SK-N-SH (cell line): ENCODE measurements at regions not wholly inside any gene's neighbourhood (a gene's known extent, or its start where the extent isn't known, plus 50 kb on each side); places are given as distances from the start of the nearest gene placed in this dataset.
A peak's percentile ranks its signal among the peaks of the same experiment; 100 is the strongest.

Source experiments
- CTCF ChIA-PET: fragments of 300-600, 350-600 bp; formaldehyde crosslinking; extraction: SDS; loops from one replicate; lab custom pipeline; 2021; lab: Yijun Ruan, JAX
- POLR2A ChIA-PET: fragments of 350-600 bp; sonication (Branson Sonifier 250); formaldehyde crosslinking; extraction: SDS; loops from one replicate; lab custom pipeline; 2020; ENCODE audit warnings: antibody characterized with exemption, inconsistent platforms; lab: Yijun Ruan, JAX
- DNase-seq: peaks from one replicate; pipeline ENCODE4 v3.0.0; 2012
- H2AFZ ChIP-seq: fragments of 200-600 bp; sonication (generic); 2 replicates; pipeline ENCODE4 v1.8.1; 2016; ENCODE audit warnings: antibody characterized with exemption, mild to moderate bottlenecking, low read depth
- H3F3A ChIP-seq: fragments of 200-600 bp; sonication (generic); replicated peaks from 2 replicates; pipeline ENCODE3; 2016; ENCODE audit warnings: antibody characterized with exemption, mild to moderate bottlenecking; ENCODE audit not compliant: insufficient read depth
- H3K27ac ChIP-seq, 2 experiments: fragments of 200-500 bp in 1 of 2; fragments of 200-600 bp in 1 of 2; sonication (Bioruptor generic) in 1 of 2; sonication (generic), shearing (Covaris generic) in 1 of 2; 2 replicates each; pipeline versions ENCODE4 v1.5.1 to v1.6.1; 2014 to 2016; ENCODE audit warnings: low read depth in 2 of 2, inconsistent platforms in 1 of 2, low read length in 1 of 2, mild to moderate bottlenecking in 1 of 2, mixed read lengths in 1 of 2
- H3K27me3 ChIP-seq: fragments of 200-600 bp; sonication (generic), shearing (Covaris generic); 2 replicates; pipeline ENCODE4 v1.6.1; 2016; ENCODE audit warnings: mixed run types; ENCODE audit not compliant: insufficient read depth
- H3K36me3 ChIP-seq, 2 experiments: fragments of 200-500 bp in 1 of 2; fragments of 200-600 bp in 1 of 2; sonication (Bioruptor generic) in 1 of 2; sonication (generic) in 1 of 2; replicated peaks in 1 of 2; 2 replicates each; pipeline versions ENCODE3 to v1.5.1; 2014 to 2016; ENCODE audit warnings: low read length in 1 of 2, mild to moderate bottlenecking in 1 of 2; ENCODE audit not compliant: insufficient read depth in 2 of 2, control insufficient read depth in 1 of 2
- H3K4me1 ChIP-seq, 2 experiments: fragments of 200-500 bp in 1 of 2; fragments of 200-600 bp in 1 of 2; sonication (Bioruptor generic) in 1 of 2; sonication (generic), shearing (Covaris generic) in 1 of 2; 2 replicates each; pipeline versions ENCODE4 v1.5.1 to v1.6.1; 2014 to 2016; ENCODE audit warnings: low read depth in 1 of 2, low read length in 1 of 2, mixed run types in 1 of 2; ENCODE audit not compliant: insufficient read depth in 2 of 2, control insufficient read depth in 1 of 2
- H3K4me2 ChIP-seq: fragments of 200-600 bp; sonication (generic), shearing (Covaris generic); 2 replicates; pipeline ENCODE4 v1.6.1; 2017; ENCODE audit warnings: mixed run types
- H3K4me3 ChIP-seq, 2 experiments: fragments of 200-500 bp in 1 of 2; fragments of 200-600 bp in 1 of 2; sonication (Bioruptor generic) in 1 of 2; sonication (generic), shearing (Covaris generic) in 1 of 2; 2 replicates each; pipeline versions ENCODE4 v1.5.1 to v1.8.1; 2014 to 2016; ENCODE audit warnings: low read depth in 2 of 2, inconsistent platforms in 1 of 2, low read length in 1 of 2, mild to moderate bottlenecking in 1 of 2, mixed read lengths in 1 of 2, moderate library complexity in 1 of 2
- H3K79me2 ChIP-seq: fragments of 200-600 bp; sonication (generic); 2 replicates; pipeline ENCODE4 v1.8.1; 2017; ENCODE audit warnings: mild to moderate bottlenecking; ENCODE audit not compliant: insufficient read depth
- H3K9ac ChIP-seq: fragments of 200-600 bp; sonication (generic); 2 replicates; pipeline ENCODE4 v1.6.1; 2017; ENCODE audit warnings: mixed run types
- H3K9me2 ChIP-seq: fragments of 200-600 bp; sonication (generic); 2 replicates; pipeline ENCODE4 v1.6.1; 2017; ENCODE audit warnings: mixed run types
- H3K9me3 ChIP-seq: fragments of 200-600 bp; sonication (generic); 2 replicates; pipeline ENCODE4 v1.6.1; 2017; ENCODE audit warnings: mixed run types, mild to moderate bottlenecking, moderate library complexity
- H4K20me1 ChIP-seq: fragments of 200-600 bp; sonication (generic); 2 replicates; pipeline ENCODE4 v1.6.1; 2017; ENCODE audit warnings: mild to moderate bottlenecking, mixed run types; ENCODE audit not compliant: insufficient read depth
- CHD2 ChIP-seq: fragments of 150-350 bp; IDR thresholded peaks from 2 replicates; pipeline ENCODE4 v1.6.1; 2018; ENCODE audit warnings: low read length; ENCODE audit not compliant: partially characterized antibody
- JUND ChIP-seq: IDR thresholded peaks from 2 replicates; pipeline ENCODE4 v1.4.0; 2012
- MAX ChIP-seq: IDR thresholded peaks from 2 replicates; pipeline ENCODE4 v1.4.0; 2012; ENCODE audit warnings: low read depth
- MXI1 ChIP-seq: IDR thresholded peaks from 2 replicates; pipeline ENCODE4 v1.6.1; 2012; ENCODE audit warnings: mild to moderate bottlenecking, low read depth, low read length, improper control_type of control experiment
- RAD21 ChIP-seq: IDR thresholded peaks from 2 replicates; pipeline ENCODE4 v1.6.1; 2012; ENCODE audit warnings: mild to moderate bottlenecking, low read length
- RFX5 ChIP-seq: IDR thresholded peaks from 2 replicates; pipeline ENCODE4 v1.6.1; 2012; ENCODE audit warnings: mild to moderate bottlenecking, improper control_type of control experiment, low read length
- SIN3A ChIP-seq: IDR thresholded peaks from 2 replicates; pipeline ENCODE4 v1.6.1; 2012; ENCODE audit warnings: low read depth, mild to moderate bottlenecking, low read length, moderate library complexity, borderline replicate concordance
- TCF12 ChIP-seq: IDR thresholded peaks from 2 replicates; pipeline ENCODE4 v1.4.0; 2012
- USF1 ChIP-seq: IDR thresholded peaks from 2 replicates; pipeline ENCODE4 v1.4.0; 2012; ENCODE audit warnings: low read depth, borderline replicate concordance
- YY1 ChIP-seq: IDR thresholded peaks from 2 replicates; pipeline ENCODE4 v1.4.0; 2012; ENCODE audit warnings: low read depth, mild to moderate bottlenecking
- ZBTB33 ChIP-seq: IDR thresholded peaks from 2 replicates; pipeline ENCODE4 v1.4.0; 2012; ENCODE audit warnings: low read depth, borderline replicate concordance
- WGBS: methylation state at CpG from one replicate; pipeline ENCODE4 v1.1.6; 2017; ENCODE audit warnings: low lambda C conversion rate; 5-methylcytosine and 5-hydroxymethylcytosine counted together
- TF ChIP-seq, protein P1 (sequence below): fragments of 150-350 bp; IDR thresholded peaks from 2 replicates; pipeline ENCODE4 v1.6.1; 2017; ENCODE audit warnings: antibody characterized with exemption, low read length, low read depth, borderline replicate concordance
- TF ChIP-seq, protein P2 (sequence below): fragments of 150-350 bp; IDR thresholded peaks from 2 replicates; pipeline ENCODE4 v1.6.1; 2016; ENCODE audit warnings: mild to moderate bottlenecking, low read depth, low read length
- TF ChIP-seq, protein P3 (sequence below): IDR thresholded peaks from 2 replicates; pipeline ENCODE4 v1.6.1; 2012; ENCODE audit warnings: mild to moderate bottlenecking, low read depth, low read length, moderate library complexity

- H2AFZ ChIP-seq: no peak overlapping the region
- DNase-seq: peak; percentile 33
- H3K9ac ChIP-seq: no peak overlapping the region
- H3K27ac ChIP-seq: peak overlapping the region in 1 of 2 experiments; percentile 44; a peak in 1 of 4 replicates
- no peaks in the 10 kb centered on the region for H3K36me3 ChIP-seq
- H3K79me2 ChIP-seq: no peaks in the 10 kb centered on the region
- H3K27me3 ChIP-seq: peaks cover 13% of the 10 kb centered on the region; the same call in 1 of the 2 replicates
- H3K9me2 ChIP-seq: no peaks in the 10 kb centered on the region
- H3F3A ChIP-seq: no peaks in the 10 kb centered on the region
- POLR2A ChIA-PET: no interaction called here
- 33% methylated on average over 2 of the region's 4 CpGs for WGBS
- CTCF ChIA-PET: interaction anchor here (1.4 kb wide), 1 partner anchor 11 kb away, joined by 6 read pairs; no protein-coding TSS in a partner anchor
- TF ChIP-seq MXI1 (no peak), YY1 (no peak), ZBTB33 (no peak), RFX5 (no peak)
- TF ChIP-seq, protein P1, sequence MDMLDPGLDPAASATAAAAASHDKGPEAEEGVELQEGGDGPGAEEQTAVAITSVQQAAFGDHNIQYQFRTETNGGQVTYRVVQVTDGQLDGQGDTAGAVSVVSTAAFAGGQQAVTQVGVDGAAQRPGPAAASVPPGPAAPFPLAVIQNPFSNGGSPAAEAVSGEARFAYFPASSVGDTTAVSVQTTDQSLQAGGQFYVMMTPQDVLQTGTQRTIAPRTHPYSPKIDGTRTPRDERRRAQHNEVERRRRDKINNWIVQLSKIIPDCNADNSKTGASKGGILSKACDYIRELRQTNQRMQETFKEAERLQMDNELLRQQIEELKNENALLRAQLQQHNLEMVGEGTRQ: no peak
- TF ChIP-seq, protein P2, sequence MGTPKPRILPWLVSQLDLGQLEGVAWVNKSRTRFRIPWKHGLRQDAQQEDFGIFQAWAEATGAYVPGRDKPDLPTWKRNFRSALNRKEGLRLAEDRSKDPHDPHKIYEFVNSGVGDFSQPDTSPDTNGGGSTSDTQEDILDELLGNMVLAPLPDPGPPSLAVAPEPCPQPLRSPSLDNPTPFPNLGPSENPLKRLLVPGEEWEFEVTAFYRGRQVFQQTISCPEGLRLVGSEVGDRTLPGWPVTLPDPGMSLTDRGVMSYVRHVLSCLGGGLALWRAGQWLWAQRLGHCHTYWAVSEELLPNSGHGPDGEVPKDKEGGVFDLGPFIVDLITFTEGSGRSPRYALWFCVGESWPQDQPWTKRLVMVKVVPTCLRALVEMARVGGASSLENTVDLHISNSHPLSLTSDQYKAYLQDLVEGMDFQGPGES: no peak
- TF ChIP-seq, all 33 proteins: peak for 0
- Histone ChIP-seq H3K9me3 (no peaks in the 10 kb centered on the region), H3K4me2 (no peak overlapping the region), H4K20me1 (no peaks in the 10 kb centered on the region), H3K4me3 (no peak overlapping the region), H3K4me1 (peaks cover 0 to 14% of the 10 kb centered on the region in 2 experiments; a peak in 1 of 4 replicates)
Measured at GRCh38 chr9:126125992-126126409, 200.6 kb upstream of the MVB12B start.

DNA sequence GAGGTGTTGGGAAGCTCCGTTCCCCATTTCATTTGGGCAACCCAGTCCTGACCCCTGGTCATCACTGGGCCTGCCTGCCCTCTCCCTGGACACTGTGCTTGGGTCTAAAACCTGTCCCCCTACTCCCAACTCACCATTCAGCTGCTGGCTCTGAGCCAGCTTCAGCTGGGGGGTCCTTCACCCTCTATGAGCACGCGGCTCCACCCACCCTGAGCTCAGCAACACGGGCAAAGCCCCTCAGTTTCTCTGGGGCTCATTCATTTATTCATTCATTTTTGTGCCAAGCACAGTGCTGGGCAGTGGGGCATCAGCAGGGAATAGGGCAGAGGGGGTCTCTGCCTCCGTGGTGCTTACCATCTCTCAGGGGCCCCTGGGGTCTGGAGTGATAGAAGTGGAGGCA, 199.8 kb upstream of the MVB12B start:
- Histone ChIP-seq H3K79me2 (no peaks in the 10 kb centered on the region), H3K9me3 (no peaks in the 10 kb centered on the region), H3K36me3 (no peaks in the 10 kb centered on the region), H3K9me2 (no peaks in the 10 kb centered on the region), H2AFZ (no peak overlapping the region), H3K4me1 (peaks cover 0 to 14% of the 10 kb centered on the region in 2 experiments; a peak in 1 of 4 replicates), H3K27ac (no peak overlapping the region), H3K4me2 (no peak overlapping the region), H3K9ac (no peak overlapping the region), H3F3A (no peaks in the 10 kb centered on the region), H4K20me1 (no peaks in the 10 kb centered on the region), H3K27me3 (peaks cover 13% of the 10 kb centered on the region; the same call in 1 of the 2 replicates), H3K4me3 (no peak overlapping the region)
- POLR2A ChIA-PET: no interaction called here
- CTCF ChIA-PET: interaction anchor here (1.4 kb wide), 1 partner anchor 12 kb away, joined by 6 read pairs; no protein-coding TSS in a partner anchor
- DNase-seq: peak; percentile 1
- 50% methylated on average over 4 of the region's 5 CpGs for WGBS
- TF ChIP-seq YY1: no peak
- TF ChIP-seq TCF12: no peak
- TF ChIP-seq, protein P1: no peak
- TF ChIP-seq JUND: no peak
- no peak for TF ChIP-seq USF1
- TF ChIP-seq, protein P3, sequence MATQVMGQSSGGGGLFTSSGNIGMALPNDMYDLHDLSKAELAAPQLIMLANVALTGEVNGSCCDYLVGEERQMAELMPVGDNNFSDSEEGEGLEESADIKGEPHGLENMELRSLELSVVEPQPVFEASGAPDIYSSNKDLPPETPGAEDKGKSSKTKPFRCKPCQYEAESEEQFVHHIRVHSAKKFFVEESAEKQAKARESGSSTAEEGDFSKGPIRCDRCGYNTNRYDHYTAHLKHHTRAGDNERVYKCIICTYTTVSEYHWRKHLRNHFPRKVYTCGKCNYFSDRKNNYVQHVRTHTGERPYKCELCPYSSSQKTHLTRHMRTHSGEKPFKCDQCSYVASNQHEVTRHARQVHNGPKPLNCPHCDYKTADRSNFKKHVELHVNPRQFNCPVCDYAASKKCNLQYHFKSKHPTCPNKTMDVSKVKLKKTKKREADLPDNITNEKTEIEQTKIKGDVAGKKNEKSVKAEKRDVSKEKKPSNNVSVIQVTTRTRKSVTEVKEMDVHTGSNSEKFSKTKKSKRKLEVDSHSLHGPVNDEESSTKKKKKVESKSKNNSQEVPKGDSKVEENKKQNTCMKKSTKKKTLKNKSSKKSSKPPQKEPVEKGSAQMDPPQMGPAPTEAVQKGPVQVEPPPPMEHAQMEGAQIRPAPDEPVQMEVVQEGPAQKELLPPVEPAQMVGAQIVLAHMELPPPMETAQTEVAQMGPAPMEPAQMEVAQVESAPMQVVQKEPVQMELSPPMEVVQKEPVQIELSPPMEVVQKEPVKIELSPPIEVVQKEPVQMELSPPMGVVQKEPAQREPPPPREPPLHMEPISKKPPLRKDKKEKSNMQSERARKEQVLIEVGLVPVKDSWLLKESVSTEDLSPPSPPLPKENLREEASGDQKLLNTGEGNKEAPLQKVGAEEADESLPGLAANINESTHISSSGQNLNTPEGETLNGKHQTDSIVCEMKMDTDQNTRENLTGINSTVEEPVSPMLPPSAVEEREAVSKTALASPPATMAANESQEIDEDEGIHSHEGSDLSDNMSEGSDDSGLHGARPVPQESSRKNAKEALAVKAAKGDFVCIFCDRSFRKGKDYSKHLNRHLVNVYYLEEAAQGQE: no peak
- no peak for TF ChIP-seq MAX
- TF ChIP-seq SIN3A: no peak
- TF ChIP-seq RAD21: no peak
- TF ChIP-seq CHD2: no peak
